ENCODE measurements at regions not wholly inside any gene's neighbourhood (a gene's known extent, or its start where the extent isn't known, plus 50 kb on each side); places are given as distances from the start of the nearest gene placed in this dataset.

DNA sequence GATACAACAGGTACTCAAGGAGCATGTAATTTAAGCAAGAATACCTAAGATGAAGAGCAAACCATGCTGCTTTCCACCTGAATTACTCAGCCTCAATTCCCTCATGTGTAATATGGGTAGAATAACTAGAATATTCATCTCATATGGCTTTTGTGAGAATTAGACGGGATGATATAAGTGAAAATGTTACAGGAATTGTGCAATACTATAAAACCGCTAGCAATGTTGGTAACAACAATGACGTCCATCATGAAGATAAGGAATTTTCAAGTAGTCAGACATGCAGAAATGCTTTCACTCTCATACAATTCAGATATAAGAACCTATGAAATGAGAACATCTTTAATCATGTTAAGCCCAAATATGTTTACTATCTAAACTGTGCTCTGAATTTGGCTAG, 2106.6 kb upstream of the CELF4 start:
- H3K4me3 ChIP-seq (ENCODE audit: low read depth, low read length): no peak overlapping the region
- H3K9me3 ChIP-seq (ENCODE audit: control insufficient read depth, insufficient read depth, low read length): no peaks in the 10 kb centered on the region
- WGBS (ENCODE audit: insufficient coverage): no CpG with 5 or more reads among the region's 3 CpGs
- no peaks in the 10 kb centered on the region for H3K27me3 ChIP-seq (ENCODE audit: control insufficient read depth, insufficient read depth, low read length)
- no peaks in the 10 kb centered on the region for H3K4me1 ChIP-seq (ENCODE audit: control insufficient read depth, insufficient read depth, low read length)
- no peaks in the 10 kb centered on the region for H3K36me3 ChIP-seq (ENCODE audit: control insufficient read depth, insufficient read depth, low read length)
- no peak overlapping the region for H3K27ac ChIP-seq (ENCODE audit: low read depth, low read length)
- no peak for DNase-seq (ENCODE audit: low read depth in 4 of 6, low spot score in 6 of 6)

DNA sequence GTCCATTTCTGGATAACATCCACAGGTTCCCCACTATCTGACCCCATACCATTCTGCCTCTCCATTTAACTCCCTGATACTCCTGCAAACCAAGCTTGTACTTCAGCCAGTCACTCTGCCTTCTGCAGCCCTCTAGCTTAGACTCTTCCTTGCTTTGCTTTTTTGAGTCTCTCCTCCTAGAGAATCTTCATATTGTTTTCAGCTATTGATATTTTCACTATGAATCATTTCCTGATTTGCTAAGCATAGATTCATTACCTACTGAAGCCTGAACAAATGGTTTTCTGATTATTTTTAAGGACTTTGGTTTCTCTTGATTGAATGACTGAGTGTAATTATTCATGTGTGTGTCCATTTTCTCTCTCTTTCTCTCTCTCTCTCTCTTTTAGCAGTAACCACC, 2102.3 kb upstream of the CELF4 start:
- Histone ChIP-seq H3K36me3 (ENCODE audit: control insufficient read depth, insufficient read depth, low read length) (no peaks in the 10 kb centered on the region), H3K27ac (ENCODE audit: low read depth, low read length) (no peak overlapping the region), H3K4me1 (ENCODE audit: control insufficient read depth, insufficient read depth, low read length) (no peaks in the 10 kb centered on the region), H3K4me3 (ENCODE audit: low read depth, low read length) (no peak overlapping the region), H3K9me3 (ENCODE audit: control insufficient read depth, insufficient read depth, low read length) (no peaks in the 10 kb centered on the region), H3K27me3 (ENCODE audit: control insufficient read depth, insufficient read depth, low read length) (no peaks in the 10 kb centered on the region)
- no peak for DNase-seq (ENCODE audit: low read depth in 4 of 6, low spot score in 6 of 6)

DNA sequence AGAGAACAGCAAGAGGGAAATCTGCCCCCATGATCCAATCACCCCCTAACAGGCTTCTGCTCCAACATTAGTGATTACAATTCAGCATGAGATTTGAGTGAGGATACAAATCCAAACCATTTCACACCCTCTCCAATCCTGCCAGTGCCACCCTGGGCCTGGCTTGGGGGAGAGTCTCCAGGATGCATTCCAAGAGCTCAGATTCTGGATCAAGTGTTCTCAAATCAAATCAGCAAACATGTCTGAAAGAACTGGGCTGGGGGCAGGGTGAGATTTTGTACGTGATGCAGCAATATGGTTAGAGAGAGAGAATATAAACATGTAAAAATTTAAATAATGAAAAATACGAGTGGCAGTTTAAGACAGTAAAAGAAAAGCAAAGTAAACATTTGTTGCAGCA, 2100.9 kb upstream of the CELF4 start:
- no peaks in the 10 kb centered on the region for H3K9me3 ChIP-seq (ENCODE audit: control insufficient read depth, insufficient read depth, low read length)
- peak in 1 of 6 donors; percentile 89 for DNase-seq (ENCODE audit: low read depth in 4 of 6, low spot score in 6 of 6)
- H3K27me3 ChIP-seq (ENCODE audit: control insufficient read depth, insufficient read depth, low read length): no peaks in the 10 kb centered on the region
- H3K27ac ChIP-seq (ENCODE audit: low read depth, low read length): no peak overlapping the region
- H3K4me1 ChIP-seq (ENCODE audit: control insufficient read depth, insufficient read depth, low read length): no peaks in the 10 kb centered on the region
- WGBS (ENCODE audit: insufficient coverage): no CpG with 5 or more reads among the region's 2 CpGs
- no peaks in the 10 kb centered on the region for H3K36me3 ChIP-seq (ENCODE audit: control insufficient read depth, insufficient read depth, low read length)
- no peak overlapping the region for H3K4me3 ChIP-seq (ENCODE audit: low read depth, low read length)

DNA sequence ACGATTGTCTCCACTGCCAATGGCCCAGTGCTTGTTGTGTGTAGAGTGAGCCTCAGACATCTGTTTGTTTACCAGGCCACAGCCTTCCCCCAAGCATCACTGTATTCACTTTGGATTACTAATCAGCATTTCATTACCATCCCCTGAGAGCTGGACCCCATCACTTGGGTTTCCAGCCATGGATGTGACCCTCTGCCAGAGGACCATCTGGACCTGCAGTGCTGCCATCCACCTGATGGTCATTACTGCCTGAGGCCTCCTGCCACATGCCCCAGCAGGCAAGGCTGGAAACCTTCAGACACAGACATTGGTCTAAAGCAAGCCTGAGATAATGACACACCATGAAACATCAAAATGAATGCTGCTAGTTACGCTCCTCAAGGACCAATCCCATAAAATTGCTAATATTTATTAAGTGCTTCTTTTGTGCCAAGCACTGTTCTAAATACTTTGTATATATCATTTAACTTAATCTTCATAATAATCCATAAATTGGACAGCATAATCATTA, 2096.3 kb upstream of the CELF4 start:
- no peak overlapping the region for H3K27ac ChIP-seq (ENCODE audit: low read depth, low read length)
- peak in 2 of 6 donors; percentile 5 to 24 for DNase-seq (ENCODE audit: low read depth in 4 of 6, low spot score in 6 of 6)
- no peaks in the 10 kb centered on the region for H3K27me3 ChIP-seq (ENCODE audit: control insufficient read depth, insufficient read depth, low read length)
- H3K36me3 ChIP-seq (ENCODE audit: control insufficient read depth, insufficient read depth, low read length): no peaks in the 10 kb centered on the region
- no peak overlapping the region for H3K4me3 ChIP-seq (ENCODE audit: low read depth, low read length)
- H3K9me3 ChIP-seq (ENCODE audit: control insufficient read depth, insufficient read depth, low read length): no peaks in the 10 kb centered on the region
- H3K4me1 ChIP-seq (ENCODE audit: control insufficient read depth, insufficient read depth, low read length): no peaks in the 10 kb centered on the region
- no CpG with 5 or more reads among the region's 2 CpGs for WGBS (ENCODE audit: insufficient coverage)

DNA sequence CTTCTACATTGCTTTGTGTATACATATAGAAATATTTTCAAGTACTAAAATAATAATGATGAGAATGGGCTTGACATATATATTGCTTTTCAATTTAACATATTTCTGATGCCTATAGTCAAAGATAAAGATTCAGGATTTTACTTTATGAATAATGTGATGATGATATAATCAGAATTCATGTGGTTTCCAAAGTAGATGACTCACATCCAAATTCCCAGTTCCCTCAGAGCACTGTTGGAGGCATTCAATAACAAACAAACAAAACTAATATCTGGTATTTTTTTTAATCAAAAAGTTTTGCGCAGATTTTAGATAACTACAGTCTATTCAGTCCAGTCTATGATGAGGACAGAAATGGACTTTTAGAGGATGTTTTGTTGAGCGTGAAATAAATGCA, 2094.5 kb upstream of the CELF4 start:
- no peak overlapping the region for H3K4me3 ChIP-seq (ENCODE audit: low read depth, low read length)
- no peaks in the 10 kb centered on the region for H3K4me1 ChIP-seq (ENCODE audit: control insufficient read depth, insufficient read depth, low read length)
- no peaks in the 10 kb centered on the region for H3K36me3 ChIP-seq (ENCODE audit: control insufficient read depth, insufficient read depth, low read length)
- H3K27ac ChIP-seq (ENCODE audit: low read depth, low read length): no peak overlapping the region
- no peak for DNase-seq (ENCODE audit: low read depth in 4 of 6, low spot score in 6 of 6)
- no peaks in the 10 kb centered on the region for H3K27me3 ChIP-seq (ENCODE audit: control insufficient read depth, insufficient read depth, low read length)
- no peaks in the 10 kb centered on the region for H3K9me3 ChIP-seq (ENCODE audit: control insufficient read depth, insufficient read depth, low read length)
- WGBS (ENCODE audit: insufficient coverage): no CpG with 5 or more reads among the region's 2 CpGs

DNA sequence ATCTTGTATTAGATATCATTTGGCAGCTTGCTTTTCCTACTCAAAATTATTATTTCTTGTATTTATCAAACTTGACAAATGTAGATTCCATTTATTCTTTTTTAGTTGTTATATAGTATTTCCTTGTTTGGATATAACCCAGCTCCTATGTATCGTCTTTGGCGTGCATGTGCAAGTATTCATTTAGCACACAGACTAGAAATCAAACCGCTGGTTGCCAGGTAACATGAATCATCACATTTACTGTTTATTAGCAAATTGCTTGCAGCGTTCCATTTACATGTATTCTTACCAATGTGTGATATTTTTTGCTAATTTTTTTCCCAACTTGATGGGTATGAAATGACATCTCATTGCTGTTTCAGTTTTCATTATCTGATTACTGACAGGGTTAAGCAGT, 2089.7 kb upstream of the CELF4 start:
- H3K27me3 ChIP-seq (ENCODE audit: control insufficient read depth, insufficient read depth, low read length): no peaks in the 10 kb centered on the region
- H3K4me3 ChIP-seq (ENCODE audit: low read depth, low read length): no peak overlapping the region
- H3K36me3 ChIP-seq (ENCODE audit: control insufficient read depth, insufficient read depth, low read length): no peaks in the 10 kb centered on the region
- DNase-seq (ENCODE audit: low read depth in 4 of 6, low spot score in 6 of 6): peak in 1 of 6 donors; percentile 8
- no CpG with 5 or more reads among the region's 4 CpGs for WGBS (ENCODE audit: insufficient coverage)
- no peak overlapping the region for H3K27ac ChIP-seq (ENCODE audit: low read depth, low read length)
- H3K9me3 ChIP-seq (ENCODE audit: control insufficient read depth, insufficient read depth, low read length): no peaks in the 10 kb centered on the region
- no peaks in the 10 kb centered on the region for H3K4me1 ChIP-seq (ENCODE audit: control insufficient read depth, insufficient read depth, low read length)

DNA sequence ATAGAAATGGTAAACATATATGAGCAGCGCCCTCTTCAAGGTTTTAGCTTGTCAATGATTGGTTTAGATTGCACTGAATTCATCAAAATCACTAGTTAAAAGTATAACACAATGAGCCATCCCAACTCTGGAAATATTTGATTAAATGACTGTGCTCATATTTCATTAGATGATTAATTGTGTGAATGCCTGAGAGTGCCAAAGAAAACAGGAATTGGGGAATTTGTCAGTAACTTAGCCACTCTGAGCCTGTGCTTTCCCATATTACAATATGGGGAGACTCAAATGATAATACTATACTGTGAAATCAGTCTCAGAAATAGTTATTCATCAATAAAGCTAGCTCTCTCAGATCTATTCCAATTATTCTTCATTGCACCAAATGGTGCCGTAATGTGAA, 2087.6 kb upstream of the CELF4 start:
- H3K9me3 ChIP-seq (ENCODE audit: control insufficient read depth, insufficient read depth, low read length): no peaks in the 10 kb centered on the region
- no peaks in the 10 kb centered on the region for H3K27me3 ChIP-seq (ENCODE audit: control insufficient read depth, insufficient read depth, low read length)
- no peaks in the 10 kb centered on the region for H3K4me1 ChIP-seq (ENCODE audit: control insufficient read depth, insufficient read depth, low read length)
- no peak overlapping the region for H3K27ac ChIP-seq (ENCODE audit: low read depth, low read length)
- no peaks in the 10 kb centered on the region for H3K36me3 ChIP-seq (ENCODE audit: control insufficient read depth, insufficient read depth, low read length)
- WGBS (ENCODE audit: insufficient coverage): no CpG with 5 or more reads among the region's 2 CpGs
- H3K4me3 ChIP-seq (ENCODE audit: low read depth, low read length): no peak overlapping the region
- DNase-seq (ENCODE audit: low read depth in 4 of 6, low spot score in 6 of 6): no peak

DNA sequence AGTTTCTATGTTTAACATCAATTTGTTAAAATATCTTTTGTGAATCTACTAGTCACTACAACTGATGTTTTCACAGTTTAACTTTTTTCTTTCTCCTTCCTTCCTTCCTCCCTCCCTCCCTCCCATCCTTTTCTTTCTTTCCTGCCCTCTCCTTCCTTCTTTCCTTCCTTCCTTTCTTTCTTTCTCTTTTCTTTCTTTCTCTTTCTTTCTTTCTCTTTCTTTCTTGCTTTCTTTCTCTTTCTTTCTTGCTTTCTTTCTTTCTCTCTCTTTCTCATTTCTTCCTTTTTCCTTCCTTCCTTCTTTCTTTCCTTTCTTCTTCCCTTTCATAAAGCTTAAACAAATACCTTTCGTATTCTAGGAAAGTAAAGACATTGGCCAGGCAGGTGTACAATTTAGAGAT, 2083.0 kb upstream of the CELF4 start:
- H3K36me3 ChIP-seq (ENCODE audit: control insufficient read depth, insufficient read depth, low read length): no peaks in the 10 kb centered on the region
- DNase-seq (ENCODE audit: low read depth in 4 of 6, low spot score in 6 of 6): no peak
- H3K9me3 ChIP-seq (ENCODE audit: control insufficient read depth, insufficient read depth, low read length): no peaks in the 10 kb centered on the region
- H3K27me3 ChIP-seq (ENCODE audit: control insufficient read depth, insufficient read depth, low read length): no peaks in the 10 kb centered on the region
- no peak overlapping the region for H3K27ac ChIP-seq (ENCODE audit: low read depth, low read length)
- no peak overlapping the region for H3K4me3 ChIP-seq (ENCODE audit: low read depth, low read length)
- WGBS (ENCODE audit: insufficient coverage): no CpG with 5 or more reads among the region's 1 CpG
- H3K4me1 ChIP-seq (ENCODE audit: control insufficient read depth, insufficient read depth, low read length): no peaks in the 10 kb centered on the region

DNA sequence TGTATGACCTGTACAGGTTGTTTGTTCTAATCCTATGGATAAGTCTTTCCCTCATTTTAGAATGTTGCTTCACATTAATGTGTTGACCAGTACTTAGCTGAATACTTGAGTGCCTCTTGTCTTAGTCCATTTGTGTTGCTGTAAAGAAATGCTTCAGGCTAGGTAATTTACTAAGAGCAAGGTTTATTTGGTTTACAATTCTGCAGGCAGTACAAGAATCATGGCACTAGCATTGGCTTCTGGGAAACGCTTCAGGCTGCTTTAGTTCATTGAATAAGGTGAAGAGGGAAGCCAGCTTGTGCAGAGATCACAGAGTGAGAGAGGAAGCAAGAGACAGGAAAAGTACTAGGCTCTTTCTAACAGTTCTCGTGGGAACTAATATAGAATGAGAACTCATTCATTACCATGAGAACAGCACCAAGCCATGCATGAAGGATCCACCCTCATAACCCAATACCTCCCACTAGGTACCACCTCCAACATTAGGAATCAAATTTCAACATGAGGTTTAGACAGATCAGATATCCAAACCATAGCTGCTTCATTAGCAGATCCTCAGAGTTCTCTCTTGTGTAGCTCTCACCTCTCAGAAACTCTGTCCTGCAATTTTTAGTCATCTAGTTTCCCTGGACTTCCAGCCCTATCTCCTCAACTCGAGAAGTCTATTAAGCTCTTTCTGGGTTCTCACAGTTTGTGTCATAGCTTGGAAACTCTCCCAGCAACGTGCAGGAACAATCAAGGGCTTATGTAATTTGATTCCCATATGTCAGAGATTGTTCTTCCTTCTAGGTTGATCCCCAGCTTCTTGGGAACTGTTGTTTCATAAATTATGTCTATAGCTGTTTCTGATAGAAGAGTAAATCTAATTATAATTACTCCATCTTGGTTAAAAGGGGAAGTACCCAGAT, 2082.3 kb upstream of the CELF4 start:
- no peak overlapping the region for H3K4me3 ChIP-seq (ENCODE audit: low read depth, low read length)
- peak in 1 of 6 donors; percentile 10 for DNase-seq (ENCODE audit: low read depth in 4 of 6, low spot score in 6 of 6)
- no peaks in the 10 kb centered on the region for H3K36me3 ChIP-seq (ENCODE audit: control insufficient read depth, insufficient read depth, low read length)
- H3K27me3 ChIP-seq (ENCODE audit: control insufficient read depth, insufficient read depth, low read length): no peaks in the 10 kb centered on the region
- H3K4me1 ChIP-seq (ENCODE audit: control insufficient read depth, insufficient read depth, low read length): no peaks in the 10 kb centered on the region
- H3K9me3 ChIP-seq (ENCODE audit: control insufficient read depth, insufficient read depth, low read length): no peaks in the 10 kb centered on the region
- H3K27ac ChIP-seq (ENCODE audit: low read depth, low read length): no peak overlapping the region
- 63% methylated on average over 3 of the region's 4 CpGs for WGBS (ENCODE audit: insufficient coverage)

DNA sequence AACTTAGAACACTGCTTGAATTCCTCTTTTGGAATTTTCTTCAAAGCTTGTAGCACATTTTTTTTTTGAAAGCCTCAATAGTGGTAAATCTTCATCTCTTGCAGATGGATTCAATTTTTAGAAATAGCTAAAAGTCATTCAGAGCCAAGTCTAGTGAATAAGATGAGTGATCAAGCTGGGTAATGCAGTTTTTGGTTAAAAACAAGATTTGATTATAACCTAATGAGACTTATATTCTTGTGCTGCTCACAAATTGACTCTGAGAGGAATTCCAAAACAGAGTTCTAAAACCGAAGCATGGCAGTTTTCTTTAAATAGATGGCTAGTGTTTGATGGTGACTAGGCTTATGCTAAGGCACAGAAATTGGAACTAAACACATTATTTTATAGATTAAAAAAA, 2072.6 kb upstream of the CELF4 start:
- peak in 1 of 6 donors; percentile 7 for DNase-seq (ENCODE audit: low read depth in 4 of 6, low spot score in 6 of 6)
- WGBS (ENCODE audit: insufficient coverage): no CpG with 5 or more reads among the region's 1 CpG
- Histone ChIP-seq H3K27me3 (ENCODE audit: control insufficient read depth, insufficient read depth, low read length) (no peaks in the 10 kb centered on the region), H3K4me3 (ENCODE audit: low read depth, low read length) (no peak overlapping the region), H3K9me3 (ENCODE audit: control insufficient read depth, insufficient read depth, low read length) (no peaks in the 10 kb centered on the region), H3K27ac (ENCODE audit: low read depth, low read length) (no peak overlapping the region), H3K36me3 (ENCODE audit: control insufficient read depth, insufficient read depth, low read length) (no peaks in the 10 kb centered on the region), H3K4me1 (ENCODE audit: control insufficient read depth, insufficient read depth, low read length) (no peaks in the 10 kb centered on the region)
